Osteoblast (primary cell): ENCODE measurements at regions not wholly inside any gene's neighbourhood (a gene's known extent, or its start where the extent isn't known, plus 50 kb on each side); places are given as distances from the start of the nearest gene placed in this dataset.
"Not testable (repeated sequence)": the region's sequence is repeated elsewhere in the genome, so short reads cannot be mapped to it uniquely, and the experiment has no call there.

Source experiments
- DNase-seq: peaks from one replicate; pipeline ENCODE4 v3.0.0; 2011; ENCODE audit warnings: low spot score, mixed read lengths; ENCODE audit not compliant: insufficient read length; ENCODE audit errors: missing footprints
- H2AFZ ChIP-seq: 2 replicates; pipeline ENCODE4 v1.6.0; 2011; ENCODE audit warnings: mild to moderate bottlenecking, low read length
- H3K27ac ChIP-seq: 2 replicates; pipeline ENCODE4 v1.5.1; 2011; ENCODE audit warnings: mild to moderate bottlenecking, low read depth, low read length, moderate library complexity
- H3K27me3 ChIP-seq: 2 replicates; pipeline ENCODE4 v1.6.0; 2012; ENCODE audit warnings: mild to moderate bottlenecking, control low read depth, inconsistent platforms, low read length, moderate library complexity; ENCODE audit not compliant: insufficient read depth
- H3K36me3 ChIP-seq: 2 replicates; pipeline ENCODE4 v1.5.1; 2011; ENCODE audit warnings: mild to moderate bottlenecking, low read length, control low read depth, moderate library complexity; ENCODE audit not compliant: insufficient read depth
- H3K4me1 ChIP-seq: 2 replicates; pipeline ENCODE4 v1.5.1; 2011; ENCODE audit warnings: mild to moderate bottlenecking, low read length, control low read depth, moderate library complexity; ENCODE audit not compliant: insufficient read depth
- H3K4me2 ChIP-seq: 2 replicates; pipeline ENCODE4 v1.6.0; 2011; ENCODE audit warnings: mild to moderate bottlenecking, low read length; ENCODE audit not compliant: insufficient read depth
- H3K4me3 ChIP-seq: fragments of 200-600 bp; sonication (generic); 3 replicates; pipeline ENCODE4 v1.5.1; 2012; ENCODE audit warnings: mild to moderate bottlenecking, low read length, inconsistent platforms; ENCODE audit not compliant: insufficient read depth
- H3K79me2 ChIP-seq: 2 replicates; pipeline ENCODE4 v1.6.0; 2012; ENCODE audit warnings: mild to moderate bottlenecking, low read length, control low read depth, inconsistent platforms; ENCODE audit not compliant: insufficient read depth
- H3K9me3 ChIP-seq: 2 replicates; pipeline ENCODE4 v1.5.1; 2011; ENCODE audit warnings: low read depth, low read length, control low read depth
- H4K20me1 ChIP-seq: 2 replicates; pipeline ENCODE4 v1.6.0; 2012; ENCODE audit warnings: mild to moderate bottlenecking, low read length, control low read depth; ENCODE audit not compliant: insufficient read depth
- CTCF ChIP-seq: IDR thresholded peaks from 2 replicates; pipeline ENCODE4 v1.5.1; 2011; ENCODE audit warnings: mild to moderate bottlenecking, low read depth, low read length, moderate library complexity; ENCODE audit errors: extremely low read depth

DNA sequence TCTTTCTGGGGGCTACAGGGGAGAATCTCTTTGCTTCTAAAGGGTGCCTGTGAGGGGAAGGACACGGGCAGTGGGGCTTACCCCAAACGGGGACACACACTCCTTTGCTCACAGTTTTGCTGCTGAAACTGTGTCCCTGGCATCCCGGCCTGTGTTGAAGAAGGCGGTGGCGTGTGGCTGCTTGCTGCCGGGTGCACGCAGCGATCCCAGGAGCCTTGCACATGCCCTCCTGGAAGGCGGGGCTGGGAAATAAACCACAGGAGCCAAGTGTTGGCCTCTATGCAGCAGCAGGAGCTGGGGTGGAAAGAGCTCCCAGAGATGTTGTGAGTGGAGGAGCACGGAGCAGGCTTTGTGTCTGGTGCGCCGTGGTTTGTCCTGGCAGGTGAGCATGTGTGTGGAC is 131.0 kb upstream of the CIBAR2 start:
- H3K9me3 ChIP-seq: no peaks in the 10 kb centered on the region
- H2AFZ ChIP-seq: no peak overlapping the region
- TF ChIP-seq CTCF: no peak
- H3K27ac ChIP-seq: no peak overlapping the region
- H3K27me3 ChIP-seq: no peaks in the 10 kb centered on the region
- no peak overlapping the region for H3K4me3 ChIP-seq
- H3K36me3 ChIP-seq: no peaks in the 10 kb centered on the region
- no peak for DNase-seq
- peaks cover 5% of the 10 kb centered on the region for H3K4me1 ChIP-seq
- H3K79me2 ChIP-seq: peaks cover 3% of the 10 kb centered on the region
- peaks cover 51% of the 10 kb centered on the region for H4K20me1 ChIP-seq
- H3K4me2 ChIP-seq: no peak overlapping the region

GRCh38 chr16:85244452-85244851 is 132.2 kb upstream of the CIBAR2 start:
- DNase-seq: not testable (repeated sequence)

GRCh38 chr16:85245307-85246172 is 133.3 kb upstream of the CIBAR2 start:
- Histone ChIP-seq H3K36me3 (no peaks in the 10 kb centered on the region), H3K4me3 (no peak overlapping the region), H3K27me3 (no peaks in the 10 kb centered on the region), H3K79me2 (peaks cover 3% of the 10 kb centered on the region), H3K4me2 (peak overlapping the region; percentile 42), H3K9me3 (no peaks in the 10 kb centered on the region), H3K27ac (no peak overlapping the region), H3K4me1 (no peaks in the 10 kb centered on the region), H4K20me1 (peaks cover 55% of the 10 kb centered on the region), H2AFZ (no peak overlapping the region)
- peak; percentile 87 for TF ChIP-seq CTCF
- DNase-seq: peak; percentile 97

More at GRCh38 chr16:85244452-85244851, 132.2 kb upstream of the CIBAR2 start:
- H3K9me3 ChIP-seq, H3K27ac ChIP-seq, H3K4me3 ChIP-seq, H3K27me3 ChIP-seq, H3K79me2 ChIP-seq, H3K4me1 ChIP-seq, H3K36me3 ChIP-seq, H2AFZ ChIP-seq, H3K4me2 ChIP-seq: not testable (repeated sequence)
- H4K20me1 ChIP-seq: peaks cover 57% of the 10 kb centered on the region

DNA sequence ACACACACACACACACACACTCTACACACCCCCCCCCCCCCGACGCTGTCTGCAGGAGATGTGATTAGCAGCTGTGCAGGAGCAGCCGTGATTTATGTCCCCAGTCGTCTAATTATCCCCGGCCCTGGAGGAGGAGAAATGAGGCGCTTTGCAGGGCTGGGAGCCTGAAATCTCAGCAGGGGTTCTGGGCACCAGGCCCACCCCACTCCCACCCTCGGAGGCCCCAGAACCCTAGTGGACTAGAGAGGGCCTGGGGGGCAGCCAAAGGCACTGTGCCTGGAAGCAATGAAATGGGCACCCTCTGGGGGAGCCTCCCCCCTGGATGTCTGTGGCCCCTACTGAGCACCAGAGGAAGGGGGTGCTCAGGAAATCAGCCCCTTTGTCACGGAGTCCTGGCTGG is 134.2 kb upstream of the CIBAR2 start:
- TF ChIP-seq CTCF: no peak
- peaks cover 59% of the 10 kb centered on the region for H4K20me1 ChIP-seq
- no peak for DNase-seq
- no peak overlapping the region for H3K4me3 ChIP-seq
- H3K4me1 ChIP-seq: no peaks in the 10 kb centered on the region
- H2AFZ ChIP-seq: no peak overlapping the region
- peaks cover 3% of the 10 kb centered on the region for H3K79me2 ChIP-seq
- no peaks in the 10 kb centered on the region for H3K9me3 ChIP-seq
- no peak overlapping the region for H3K27ac ChIP-seq
- no peaks in the 10 kb centered on the region for H3K36me3 ChIP-seq
- H3K4me2 ChIP-seq: no peak overlapping the region
- H3K27me3 ChIP-seq: no peaks in the 10 kb centered on the region
